HG03457 (cell line): ENCODE measurements at regions not wholly inside any gene's neighbourhood (a gene's known extent, or its start where the extent isn't known, plus 50 kb on each side); places are given as distances from the start of the nearest gene placed in this dataset.

Source experiments
- ATAC-seq: cut with Tn5 transposase; IDR thresholded peaks from one replicate; pipeline ENCODE4 v1.9.1; 2021; ENCODE audit warnings: moderate number of reproducible peaks; ENCODE audit not compliant: unreplicated experiment

DNA sequence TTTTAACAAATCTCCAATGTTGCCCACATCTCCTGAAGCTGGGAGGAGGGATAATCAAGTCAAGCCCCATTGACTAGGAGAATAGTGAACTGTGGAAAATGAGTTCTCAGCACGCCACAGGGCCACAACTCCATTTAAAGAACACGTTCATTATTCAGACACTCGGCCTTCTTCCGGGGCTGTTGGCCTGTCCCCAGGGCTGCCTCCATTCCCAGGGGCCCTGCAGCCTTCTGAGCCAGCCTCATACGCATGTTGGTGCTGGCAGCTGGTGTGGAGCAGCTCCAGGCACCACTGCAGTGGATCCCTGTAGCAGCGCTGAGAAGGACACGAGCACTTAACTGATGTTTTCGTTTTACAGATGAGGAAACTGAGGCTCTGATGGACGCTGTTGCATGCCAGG, 87.5 kb upstream of the RCN1 start:
- no peak for ATAC-seq

DNA sequence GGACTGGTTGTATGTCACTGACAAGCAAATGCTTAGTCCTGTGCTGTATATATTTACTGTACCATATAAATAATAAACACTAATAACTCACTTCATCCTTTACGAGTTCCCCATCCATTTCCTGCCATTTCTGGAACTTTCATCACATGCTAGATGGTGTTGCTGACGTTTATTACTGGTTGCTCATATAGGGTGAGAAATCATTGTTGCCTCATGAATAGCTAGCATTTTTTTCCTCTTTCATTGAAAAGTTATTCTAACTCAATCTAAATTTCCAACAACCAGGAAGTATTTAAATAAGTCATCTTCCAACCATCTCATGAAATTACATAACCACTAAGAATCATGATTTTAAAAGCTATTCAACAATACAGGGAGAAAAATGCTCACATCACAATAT, 88.6 kb upstream of the RCN1 start:
- no peak for ATAC-seq

DNA sequence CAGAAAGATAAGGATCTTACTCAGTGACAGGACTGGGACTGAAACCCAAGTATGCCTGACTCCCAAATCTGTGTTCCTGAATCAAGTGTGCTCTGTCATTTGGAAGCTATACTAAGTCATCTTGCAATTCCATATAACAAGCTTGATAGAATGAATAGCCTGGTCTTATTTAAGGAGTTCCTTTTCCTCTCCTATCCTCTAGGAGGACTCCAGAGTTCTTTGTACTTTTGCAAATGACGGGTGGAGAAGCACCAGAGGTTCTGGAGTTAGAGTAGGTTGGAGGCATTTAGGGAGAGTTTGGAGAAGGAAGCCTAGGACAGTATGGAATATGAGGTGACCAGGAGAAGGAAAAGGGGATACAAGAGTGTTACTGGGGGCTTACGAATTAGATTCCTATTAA, 92.9 kb upstream of the RCN1 start:
- ATAC-seq = no peak

DNA sequence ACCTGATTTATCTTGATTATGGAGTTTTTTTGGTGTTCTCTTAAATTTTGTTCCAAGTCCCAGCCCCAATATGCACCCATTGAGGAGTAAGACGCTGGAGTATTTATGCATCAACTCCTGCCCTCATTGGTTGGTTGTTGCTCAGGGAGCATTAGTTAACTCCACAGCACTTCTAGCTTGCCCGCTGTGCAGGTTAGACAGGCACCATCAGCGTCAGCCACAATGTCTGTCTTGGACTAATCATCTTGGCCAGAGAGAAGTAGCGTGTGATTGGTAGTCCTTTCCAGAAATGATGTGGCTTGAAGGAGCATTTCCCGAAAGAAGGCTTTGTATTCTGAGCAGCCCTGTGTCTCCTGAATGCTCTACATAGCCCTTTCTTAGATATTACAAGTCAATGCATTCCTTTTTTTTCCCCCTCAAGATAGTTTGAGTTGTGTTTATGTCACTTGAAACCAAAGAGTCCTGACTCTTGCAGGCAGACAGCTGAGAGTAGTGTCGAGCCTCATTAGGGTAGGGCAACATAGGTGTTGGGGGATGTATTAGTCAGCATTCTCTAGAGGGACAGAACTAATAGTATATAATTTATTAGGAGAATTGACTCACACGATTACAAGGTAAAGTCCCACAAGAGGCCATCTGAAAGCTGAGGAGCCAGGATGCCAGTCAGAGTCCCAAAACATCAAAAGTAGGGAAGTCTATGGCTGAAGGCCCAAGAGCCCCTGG, 94.6 kb upstream of the RCN1 start:
- ATAC-seq = no peak

DNA sequence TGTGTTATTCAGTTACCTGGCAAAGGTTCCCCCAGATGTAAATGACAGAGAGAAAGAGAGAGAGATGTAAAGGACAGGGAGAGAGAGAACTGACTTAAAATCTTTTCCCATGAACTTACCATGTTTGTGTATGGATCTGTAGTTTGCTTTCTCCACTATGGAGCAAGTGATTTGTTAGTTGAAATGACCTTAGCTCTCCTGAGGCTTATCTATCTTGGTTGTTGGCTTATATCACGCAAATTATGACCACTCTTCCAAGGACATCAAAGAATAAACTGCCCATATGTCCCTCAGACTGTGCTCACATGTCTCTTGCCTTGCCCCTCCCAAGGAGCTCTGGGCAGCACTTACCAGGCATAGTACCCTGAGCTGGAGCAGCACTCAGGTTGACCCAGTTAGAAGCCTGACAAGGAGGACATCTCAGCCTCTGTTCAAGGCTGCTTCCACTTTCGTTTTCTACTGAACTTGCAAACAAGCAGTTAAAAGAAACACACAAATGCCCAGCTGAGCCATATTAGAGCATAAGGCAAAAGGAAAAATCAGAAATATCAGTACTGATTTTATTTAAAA, 95.3 kb upstream of the RCN1 start:
- ATAC-seq = peak; percentile 65

DNA sequence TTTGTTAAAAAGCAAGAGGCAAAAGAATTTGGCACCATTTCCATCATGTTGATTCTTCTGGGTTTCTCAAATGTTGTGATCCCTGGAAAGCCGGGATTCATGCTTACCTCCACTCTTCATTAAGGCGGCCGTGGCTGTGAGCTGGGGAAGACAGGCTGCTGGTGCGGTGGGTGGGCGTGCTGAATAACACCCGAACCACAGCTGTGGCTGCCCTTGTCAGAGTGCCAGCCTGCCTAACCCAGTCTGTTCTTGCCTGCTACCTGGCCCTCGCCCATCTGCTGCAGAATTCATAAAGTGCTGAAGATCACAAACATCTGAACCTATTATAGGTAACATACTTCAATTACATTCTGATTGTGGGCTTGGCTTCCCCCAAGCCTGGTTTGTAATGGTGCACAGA, 95.8 kb upstream of the RCN1 start:
- peak; percentile 15 for ATAC-seq

DNA sequence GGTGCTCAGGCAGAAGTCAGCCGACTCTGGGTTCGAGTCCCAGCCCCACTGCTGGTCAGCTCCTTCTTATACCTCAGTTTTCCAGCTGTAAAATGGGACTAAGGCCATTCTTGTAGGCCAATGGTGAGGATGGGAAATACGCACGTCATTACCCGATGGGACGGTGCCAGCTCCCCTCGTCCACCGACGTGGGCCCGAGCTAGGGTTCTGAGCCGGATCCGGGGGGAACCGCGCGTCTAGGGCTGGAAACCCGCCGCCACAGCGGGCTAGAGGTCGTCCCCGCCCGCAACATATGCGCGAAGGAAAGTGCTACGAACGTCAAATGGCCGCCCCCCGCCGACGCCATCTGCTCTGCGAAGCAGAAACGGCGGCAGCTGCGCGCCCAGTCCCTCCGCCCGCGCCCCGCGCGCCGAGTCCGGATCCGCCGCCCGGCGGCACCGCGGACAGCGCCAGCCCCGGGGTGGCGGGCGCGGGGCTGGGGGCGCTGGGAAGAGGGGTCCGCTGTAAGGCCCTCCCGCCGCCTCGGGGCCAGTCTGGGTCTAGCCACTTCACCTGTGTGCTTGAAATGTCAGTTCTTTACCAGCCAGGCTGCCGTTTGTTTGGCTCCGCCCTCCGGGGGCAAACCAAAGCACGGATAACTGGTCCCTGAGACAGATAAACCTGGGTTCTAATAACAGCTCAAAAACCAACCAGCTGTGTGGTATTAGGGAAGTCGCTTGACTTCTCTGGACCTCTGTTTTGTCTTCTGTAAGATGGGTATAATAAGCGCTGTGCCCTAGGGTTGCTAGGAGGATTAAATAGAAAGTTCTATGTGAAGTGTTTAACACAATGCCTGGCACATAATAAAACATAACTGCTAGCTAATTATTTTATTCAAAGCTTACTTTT, 103.5 kb upstream of the RCN1 start:
- ATAC-seq = no peak

DNA sequence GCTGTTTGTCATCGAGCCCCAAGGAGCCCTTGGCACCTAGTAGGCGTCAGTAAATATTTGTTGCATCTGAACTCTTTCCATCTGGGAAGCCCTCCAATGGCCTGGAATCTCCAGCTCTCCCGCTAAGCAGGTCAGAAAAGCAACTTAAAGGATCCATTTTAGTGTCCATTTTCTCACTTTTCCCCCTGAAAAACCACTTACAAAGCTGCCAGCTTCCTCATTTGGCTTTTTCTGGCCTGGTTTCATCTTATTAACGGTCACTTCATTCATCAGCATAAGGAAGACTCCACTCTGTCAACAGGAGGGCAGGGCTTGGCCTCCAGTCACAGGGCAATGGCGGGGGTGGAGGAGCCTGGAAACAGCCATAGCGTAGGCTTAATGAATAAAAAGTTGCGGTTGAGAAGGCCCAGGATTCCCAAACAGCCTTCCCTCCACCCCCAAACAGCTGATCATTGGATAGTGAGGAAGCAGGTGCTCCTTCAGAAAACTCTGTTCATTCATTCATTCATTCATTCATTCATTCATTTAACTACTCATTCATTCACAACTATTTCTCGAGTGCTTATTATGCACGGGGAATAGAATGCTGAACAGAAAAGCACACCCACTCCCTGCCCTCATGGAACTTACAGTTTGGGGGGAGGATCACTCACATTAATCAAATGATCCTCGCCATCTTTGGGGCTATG, 104.5 kb upstream of the RCN1 start:
- no peak for ATAC-seq

DNA sequence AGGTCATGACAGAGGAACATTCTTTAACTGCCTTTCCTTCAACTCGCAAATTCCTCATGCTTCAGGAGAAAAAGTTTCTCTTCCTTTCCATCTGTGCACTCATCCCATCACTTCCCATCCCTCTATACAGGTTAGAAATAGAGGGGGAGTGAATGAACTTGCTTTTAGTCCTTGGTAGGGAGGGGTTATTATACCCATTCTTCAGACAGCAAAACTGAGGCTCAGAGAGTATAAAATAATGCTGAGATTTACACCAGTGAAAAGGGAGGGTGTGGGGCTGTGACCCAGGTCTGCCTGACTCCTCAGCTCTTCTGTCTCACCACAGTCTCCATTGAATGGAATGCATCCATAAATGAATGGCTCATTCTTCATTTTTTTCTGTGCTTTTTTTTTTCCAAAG, 109.4 kb upstream of the RCN1 start:
- ATAC-seq = no peak

DNA sequence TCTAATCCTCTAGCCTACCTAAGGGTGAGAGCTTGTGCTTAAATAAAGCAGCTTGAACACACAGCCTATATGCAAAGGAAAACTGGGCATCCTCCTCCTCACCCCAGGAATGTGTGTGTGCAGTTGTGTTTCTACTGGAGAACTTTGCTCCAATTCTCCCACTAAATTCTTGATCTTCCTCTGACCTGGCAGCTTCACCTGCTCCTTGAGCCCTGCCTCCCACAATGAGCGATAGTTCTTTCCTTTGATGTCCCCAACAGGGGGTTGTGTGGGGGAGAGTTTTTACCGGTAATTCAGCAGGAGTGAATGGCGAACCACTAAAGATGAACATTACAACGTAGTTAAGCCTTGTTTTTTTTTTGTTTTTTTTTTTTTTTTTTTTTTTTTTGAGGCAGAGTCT, 113.5 kb upstream of the RCN1 start:
- ATAC-seq = no peak

DNA sequence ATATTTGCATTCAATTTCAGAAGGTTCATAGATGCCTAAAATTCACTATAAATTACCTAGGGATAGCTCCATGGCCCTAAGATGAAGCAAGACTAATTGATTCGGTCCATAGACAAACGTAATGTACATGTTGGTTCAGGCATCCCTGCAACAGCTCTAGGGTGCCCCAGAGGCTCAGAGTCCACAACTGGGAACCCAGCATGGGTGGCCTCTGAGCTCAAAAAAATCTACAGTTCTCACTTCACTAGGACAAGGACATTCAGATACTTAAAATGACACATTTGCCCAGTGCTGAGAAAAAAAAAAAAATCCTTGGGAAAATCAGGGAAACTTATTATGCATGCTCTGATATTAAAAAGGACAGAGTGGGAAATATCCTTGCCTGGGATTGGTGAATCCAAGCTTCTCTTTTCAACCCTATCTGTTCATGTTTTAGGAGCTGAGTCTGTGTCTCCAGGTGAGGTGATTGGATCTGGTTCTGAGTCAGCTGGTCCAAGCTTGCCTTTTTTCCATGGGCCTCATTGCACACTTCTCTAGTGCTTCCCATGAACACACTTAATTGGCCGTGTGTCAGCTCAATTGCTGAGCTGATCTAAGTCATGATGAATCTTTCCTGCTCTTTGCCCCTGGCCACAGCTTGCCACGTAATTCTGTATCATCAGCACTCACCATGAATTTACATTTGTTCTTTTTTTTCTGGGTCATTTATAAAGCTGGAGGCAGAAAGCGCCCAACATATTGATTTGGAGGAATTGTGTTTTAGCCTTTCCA, 116.3 kb upstream of the RCN1 start:
- no peak for ATAC-seq

DNA sequence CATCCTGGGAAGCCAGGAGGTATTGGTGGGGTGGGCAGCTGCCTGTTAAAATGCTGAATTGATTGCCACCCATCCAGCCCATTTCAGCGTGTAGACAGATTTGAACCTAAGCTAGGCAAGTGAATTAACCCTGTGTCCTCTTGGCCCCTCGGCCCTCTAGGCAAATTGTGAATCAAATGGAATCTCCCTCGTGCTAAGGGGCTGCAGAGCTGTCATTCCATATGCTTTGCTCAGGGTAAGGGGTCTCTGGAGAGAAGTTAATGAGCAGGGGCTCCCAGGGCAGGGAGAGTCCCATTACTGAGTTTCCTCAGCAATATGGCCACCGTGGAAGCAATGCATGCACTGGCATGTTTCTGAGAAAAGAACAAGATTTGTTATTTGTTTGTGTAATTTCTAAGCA, 117.7 kb upstream of the RCN1 start:
- ATAC-seq = no peak

DNA sequence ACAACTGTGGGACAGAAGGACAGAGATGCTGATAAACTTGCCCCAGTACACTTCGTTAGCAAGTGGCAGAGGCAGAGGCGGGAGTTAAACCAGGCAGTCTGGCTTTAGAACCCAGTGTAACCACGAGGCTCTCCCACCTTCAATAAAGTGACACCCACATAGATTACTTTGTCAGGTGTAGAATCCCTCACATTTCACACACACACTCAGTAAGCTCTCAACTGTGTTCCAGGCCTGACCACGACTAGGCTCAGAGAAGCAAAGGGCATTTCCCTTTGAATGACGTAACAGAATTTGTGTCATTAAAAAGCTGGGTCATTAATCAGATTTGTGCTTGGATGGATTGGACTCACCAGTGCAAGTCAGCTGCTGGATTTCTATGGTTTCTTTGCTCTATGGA, 118.3 kb upstream of the RCN1 start:
- no peak for ATAC-seq

DNA sequence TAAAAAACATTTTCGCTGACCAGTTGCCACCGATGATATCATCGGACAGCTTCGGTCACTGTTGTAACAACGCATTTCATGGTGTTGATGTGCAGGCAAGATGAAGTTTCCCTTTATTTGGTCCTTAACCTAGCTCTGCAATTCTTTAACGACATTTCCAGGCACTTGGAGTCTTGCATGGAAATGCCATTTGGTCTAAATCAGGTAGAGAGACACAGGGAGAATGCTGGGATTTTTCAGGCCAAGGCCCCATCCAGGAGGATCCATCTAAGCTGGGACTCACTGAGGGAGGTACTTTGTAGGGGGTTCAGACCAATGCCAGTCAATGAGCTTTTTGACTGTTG, 121.5 kb upstream of the RCN1 start:
- no peak for ATAC-seq

DNA sequence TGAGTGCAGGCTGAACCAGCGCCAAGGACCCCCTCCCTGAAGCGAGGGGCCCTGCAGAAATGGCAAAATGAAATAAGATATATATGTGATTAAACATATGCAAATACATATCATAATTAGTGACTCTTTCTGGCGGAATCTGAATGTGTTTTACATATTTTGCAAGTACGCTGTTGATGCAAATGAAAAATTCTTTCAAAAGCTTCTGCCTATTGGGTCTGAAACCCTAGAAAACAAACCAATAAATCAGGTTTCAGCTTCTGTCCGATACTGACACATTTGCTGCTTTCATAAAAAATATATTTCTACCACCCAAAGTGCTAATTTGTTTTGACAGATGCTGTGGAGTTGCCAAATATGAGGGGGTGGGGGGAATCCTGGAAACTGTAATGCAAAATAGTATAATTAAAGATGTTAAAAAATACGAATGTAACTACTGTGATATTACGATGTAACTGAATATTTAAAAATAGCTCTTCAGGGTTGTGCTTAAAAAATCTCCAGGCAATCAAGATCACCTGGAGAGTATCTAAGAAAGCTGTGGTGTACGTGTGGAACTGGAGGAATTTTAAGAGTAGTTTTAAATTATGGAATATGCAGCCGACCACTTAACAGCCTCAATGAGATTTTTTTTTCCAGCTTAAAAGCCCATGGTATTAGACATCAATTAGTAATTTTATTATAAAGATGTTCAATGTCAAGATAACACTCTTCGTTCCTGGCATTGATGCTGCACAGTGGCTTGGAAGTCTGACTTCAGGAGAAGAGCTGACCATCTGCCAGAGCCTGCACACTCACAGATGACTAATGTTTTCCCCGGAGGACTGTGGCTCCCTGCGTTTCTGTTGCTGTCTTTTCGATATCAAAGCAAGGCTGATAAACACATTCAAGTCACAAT, 122.2 kb upstream of the RCN1 start:
- no peak for ATAC-seq

DNA sequence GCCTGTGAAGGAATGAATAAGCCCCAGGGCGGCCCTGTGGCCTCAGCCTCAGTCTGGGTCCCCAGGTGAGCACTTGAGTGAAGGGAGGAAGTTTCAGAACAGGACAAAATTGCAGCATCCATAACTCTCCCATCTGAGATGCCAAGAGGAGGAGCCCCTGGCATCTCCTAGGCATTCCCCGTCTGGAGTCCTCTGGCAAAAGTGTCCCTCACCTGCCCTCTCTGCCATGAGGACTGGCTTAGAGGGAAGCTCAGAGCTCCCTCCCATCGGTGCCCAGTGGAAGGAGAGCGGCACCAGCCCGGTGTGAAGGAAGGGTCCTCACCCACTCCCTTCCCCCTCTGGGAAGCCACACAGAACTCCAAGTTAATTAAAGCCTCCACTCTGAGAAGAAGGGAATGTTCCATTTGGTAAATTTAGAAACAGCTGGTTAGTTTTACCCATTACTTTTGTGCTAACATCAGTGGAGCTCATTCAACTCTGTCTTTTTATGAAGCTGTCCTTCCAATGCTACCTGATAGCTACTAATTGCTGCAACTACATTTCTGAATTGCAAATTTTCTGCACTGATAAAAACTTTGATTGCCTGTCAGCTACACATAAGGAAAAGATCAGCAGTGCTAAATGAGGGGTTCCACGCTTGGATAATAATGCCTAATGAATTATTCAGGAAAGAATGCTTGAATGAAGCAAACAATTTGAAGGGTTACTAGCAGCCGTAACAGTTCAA, 123.3 kb upstream of the RCN1 start:
- ATAC-seq = no peak

DNA sequence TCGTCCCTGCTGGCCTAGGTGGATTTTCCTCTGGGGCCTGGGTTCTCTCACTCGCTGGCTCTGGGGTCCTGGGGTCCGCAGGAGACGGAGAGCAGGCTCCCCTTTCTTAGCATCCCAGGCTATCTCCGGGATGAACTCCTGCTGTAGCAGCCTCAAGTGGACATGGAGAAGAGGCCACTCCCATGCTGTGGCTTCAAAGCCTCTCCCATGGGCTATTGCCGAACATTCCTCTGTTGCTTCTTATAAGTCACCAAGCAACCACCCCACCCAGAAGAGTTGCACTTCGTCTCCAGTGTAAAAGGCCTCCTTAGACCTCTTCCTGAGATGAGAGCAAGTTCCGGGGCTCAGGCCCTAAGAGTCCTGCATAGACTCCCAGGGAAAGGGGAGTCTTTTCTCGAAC, 124.0 kb upstream of the RCN1 start:
- no peak for ATAC-seq

DNA sequence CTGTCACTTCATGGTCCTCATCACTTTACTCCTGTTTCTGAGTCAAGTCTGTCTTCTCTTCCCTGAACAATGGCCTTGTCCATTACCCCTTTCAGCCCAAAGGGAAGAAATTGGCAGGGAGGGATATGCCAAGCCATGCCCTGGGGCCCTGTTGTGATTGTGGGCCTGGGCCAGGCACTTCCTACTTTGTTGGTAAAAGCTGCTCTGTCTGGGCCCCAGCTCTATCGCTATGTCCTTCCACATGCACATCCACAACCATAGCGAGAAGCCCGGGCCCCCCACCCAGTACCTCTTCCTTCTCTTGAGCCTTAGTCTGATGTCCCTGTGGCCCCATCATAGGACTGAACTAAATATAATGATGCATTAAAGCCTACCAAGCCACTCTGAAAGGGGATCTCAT, 126.7 kb upstream of the RCN1 start:
- no peak for ATAC-seq

DNA sequence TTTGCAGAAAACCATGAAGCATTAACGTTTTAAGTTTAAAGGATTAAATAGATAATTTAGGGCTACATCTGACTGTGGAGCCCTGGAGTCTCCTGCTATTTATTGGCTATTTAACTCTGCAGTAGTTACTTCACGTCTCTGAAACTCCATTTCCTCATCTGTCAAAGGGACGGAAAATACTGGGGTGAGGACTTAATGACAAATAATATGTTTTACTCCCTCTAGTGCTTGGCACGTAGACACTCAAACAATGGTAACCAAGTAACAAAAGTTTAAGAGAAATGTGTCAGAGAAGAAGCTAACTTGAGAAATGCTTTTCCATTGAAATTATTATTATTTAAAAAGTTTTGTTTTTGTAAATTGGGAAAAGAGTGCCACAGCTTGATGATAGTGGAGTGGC, 130.7 kb upstream of the RCN1 start:
- ATAC-seq = no peak
